Esophagus (tissue), 2 donors: ENCODE measurements at regions not wholly inside any gene's neighbourhood (a gene's known extent, or its start where the extent isn't known, plus 50 kb on each side); places are given as distances from the start of the nearest gene placed in this dataset.

Experiments
- H3K27ac ChIP-seq, 2 donors: one replicate each; pipeline ENCODE4 v1.5.1; 2013; ENCODE audit warnings: low read depth in 2 of 2, mild to moderate bottlenecking in 2 of 2, inconsistent platforms in 1 of 2, low read length in 1 of 2, moderate library complexity in 1 of 2
- H3K27me3 ChIP-seq, 2 donors: one replicate each; pipeline ENCODE4 v1.6.1; 2013; ENCODE audit warnings: low read length in 2 of 2, control low read depth in 1 of 2, mild to moderate bottlenecking in 1 of 2; ENCODE audit not compliant: insufficient read depth in 2 of 2, control insufficient read depth in 1 of 2
- H3K36me3 ChIP-seq, 2 donors: one replicate each; pipeline ENCODE4 v1.6.1; 2013; ENCODE audit warnings: low read length in 1 of 2; ENCODE audit not compliant: control insufficient read depth in 2 of 2, insufficient read depth in 2 of 2
- H3K4me1 ChIP-seq, 2 donors: one replicate each; pipeline ENCODE4 v1.6.1; 2013; ENCODE audit warnings: low read length in 1 of 2; ENCODE audit not compliant: control insufficient read depth in 2 of 2, insufficient read depth in 2 of 2
- H3K4me3 ChIP-seq, 2 donors: one replicate each; pipeline ENCODE4 v1.5.1; 2013; ENCODE audit warnings: low read length in 2 of 2, mild to moderate bottlenecking in 2 of 2, low read depth in 1 of 2, moderate library complexity in 1 of 2
- H3K9me3 ChIP-seq, 2 donors: one replicate each; pipeline ENCODE4 v1.6.1; 2013; ENCODE audit warnings: mild to moderate bottlenecking in 2 of 2, low read depth in 1 of 2, low read length in 1 of 2, moderate library complexity in 1 of 2; ENCODE audit not compliant: control insufficient read depth in 2 of 2, insufficient read depth in 1 of 2
- WGBS, 2 donors: extraction: QIAGEN DNeasy Blood & Tissue Kit; methylation state at CpG; one replicate each; pipeline ENCODE4 v1.1.7; 2013; 5-methylcytosine and 5-hydroxymethylcytosine counted together
- donor health status: healthy with polysubstance abuse.
- donor health status: Bipolar disorder and iron deficiency.

DNA sequence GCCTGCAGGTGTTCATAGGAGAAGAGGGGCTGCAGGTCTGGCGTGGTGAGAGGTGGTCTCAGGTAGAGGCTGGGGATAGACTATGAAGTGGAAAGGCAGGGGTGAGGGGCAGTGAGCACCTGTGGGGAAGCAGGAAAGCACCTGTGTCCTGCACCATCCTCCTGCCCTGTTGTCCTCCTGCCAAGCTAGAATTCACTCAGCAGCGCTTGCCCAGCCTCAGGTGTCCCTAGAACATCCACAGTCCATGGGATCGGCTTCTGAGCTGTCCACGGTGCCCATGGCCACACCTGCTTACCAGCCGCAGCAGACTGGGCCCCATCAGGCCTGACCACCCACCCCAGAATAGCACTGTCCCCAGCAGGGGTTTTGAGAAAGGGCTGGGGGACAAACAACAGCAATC lies 456.2 kb upstream of the SULF2 start:
- 81 to 86% methylated on average over 4 to 5 of the region's 5 CpGs for WGBS, 2 donors
- Histone ChIP-seq H3K4me3 (no peak overlapping the region), H3K27me3 (no peaks in the 10 kb centered on the region), H3K36me3 (no peaks in the 10 kb centered on the region), H3K27ac (no peak overlapping the region), H3K4me1 (no peaks in the 10 kb centered on the region), H3K9me3 (no peaks in the 10 kb centered on the region)

DNA sequence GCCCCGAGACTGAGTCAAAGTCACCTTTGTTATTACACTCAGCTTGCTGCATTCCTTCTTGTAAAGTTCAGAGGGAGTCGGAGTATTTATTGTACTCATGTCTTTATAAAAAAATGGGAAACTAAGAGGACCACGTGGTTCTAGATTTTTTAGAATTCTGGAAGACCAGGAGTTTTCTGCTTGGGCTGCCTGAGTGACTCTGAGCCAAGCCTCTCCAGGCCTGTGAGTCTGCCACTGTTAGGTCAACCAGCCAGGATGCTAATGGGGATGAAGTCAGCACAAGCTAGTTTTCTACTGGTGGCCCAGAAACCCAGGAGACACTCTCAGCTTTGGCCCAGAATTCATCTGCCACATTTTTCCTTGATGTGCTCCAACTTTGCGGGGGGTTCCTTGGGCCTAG lies 453.5 kb upstream of the SULF2 start:
- H3K27ac ChIP-seq, result no peak overlapping the region
- H3K9me3 ChIP-seq, result no peaks in the 10 kb centered on the region
- 58 to 73% methylated on average over 4 of the region's 4 CpGs for WGBS, 2 donors
- no peaks in the 10 kb centered on the region for H3K4me1 ChIP-seq
- no peaks in the 10 kb centered on the region for H3K27me3 ChIP-seq
- no peaks in the 10 kb centered on the region for H3K36me3 ChIP-seq
- no peak overlapping the region for H3K4me3 ChIP-seq

DNA sequence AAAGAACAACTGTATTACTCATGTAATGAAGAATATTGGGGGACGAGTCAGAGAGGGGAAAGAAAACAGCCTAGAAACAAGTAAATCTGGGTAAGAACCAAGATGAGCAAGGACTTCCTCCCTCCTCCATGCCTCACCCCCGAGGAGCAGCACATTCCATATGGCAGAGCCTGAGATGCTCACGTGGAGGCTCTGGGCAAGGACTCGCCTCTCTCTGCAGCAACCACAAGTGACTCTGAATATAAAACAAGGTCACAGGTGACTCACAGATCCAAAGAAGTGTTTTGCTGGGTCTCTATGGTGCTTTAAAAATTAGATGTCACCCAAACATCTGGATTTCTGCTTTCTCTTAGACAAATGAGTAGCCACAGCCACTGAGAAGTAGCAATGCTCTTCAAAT lies 453.0 kb upstream of the SULF2 start:
- Histone ChIP-seq H3K36me3 (no peaks in the 10 kb centered on the region), H3K27ac (no peak overlapping the region), H3K4me1 (no peaks in the 10 kb centered on the region), H3K9me3 (no peaks in the 10 kb centered on the region), H3K4me3 (no peak overlapping the region), H3K27me3 (no peaks in the 10 kb centered on the region)
- WGBS, 2 donors, result 67% methylated on average over 4 of the region's 4 CpGs

DNA sequence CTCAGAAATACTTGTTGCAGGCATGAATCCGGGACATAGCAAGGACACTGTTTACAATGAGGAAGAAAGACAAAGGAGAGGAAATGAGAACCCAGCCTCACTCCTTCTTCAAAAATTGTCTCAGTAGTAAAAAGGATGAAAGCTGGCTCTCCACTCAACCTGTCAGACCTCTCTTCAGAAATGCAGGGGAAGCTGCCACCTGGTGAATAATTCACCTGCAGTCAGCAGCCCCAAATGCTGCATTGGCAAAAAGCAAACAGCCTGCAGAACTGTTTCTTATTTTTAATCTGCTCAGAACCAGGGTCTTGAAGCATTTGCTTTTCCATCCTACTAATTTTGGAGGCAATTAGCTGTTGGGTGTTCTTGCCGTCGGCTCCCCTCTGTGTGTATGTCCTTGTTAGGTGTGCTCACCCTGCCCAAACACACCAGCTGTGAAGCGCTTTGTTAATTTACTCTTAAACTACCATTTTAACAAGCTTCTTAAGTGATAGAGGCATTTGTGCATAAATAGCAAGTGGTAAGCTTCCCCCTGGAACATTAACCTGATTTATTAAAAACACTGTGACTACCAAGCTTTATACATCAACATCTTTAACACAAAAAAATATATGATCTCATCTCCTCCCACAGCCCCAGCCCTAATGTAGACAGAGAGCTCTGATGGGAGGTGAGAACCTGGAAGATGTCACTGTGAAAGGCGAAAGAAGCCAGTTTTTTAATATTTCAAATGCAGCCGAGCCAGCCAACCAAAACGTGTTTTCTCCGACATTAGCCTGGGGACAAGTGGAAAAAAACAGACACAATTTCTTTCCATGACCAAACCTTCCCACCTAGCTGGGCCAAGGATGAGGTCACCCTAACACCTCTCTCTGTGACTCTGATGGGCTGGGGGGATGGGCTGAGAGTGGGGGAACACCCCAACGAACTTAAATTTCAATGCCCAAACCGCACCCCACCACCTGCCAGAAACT lies 451.0 kb upstream of the SULF2 start:
- H3K27me3 ChIP-seq, result no peaks in the 10 kb centered on the region
- H3K36me3 ChIP-seq, result no peaks in the 10 kb centered on the region
- 53% methylated on average over 10 of the region's 10 CpGs for WGBS, 2 donors
- H3K4me1 ChIP-seq, result no peaks in the 10 kb centered on the region
- H3K4me3 ChIP-seq, result no peak overlapping the region
- H3K27ac ChIP-seq, result no peak overlapping the region
- peaks cover 3 to 7% of the 10 kb centered on the region in 2 donors for H3K9me3 ChIP-seq

DNA sequence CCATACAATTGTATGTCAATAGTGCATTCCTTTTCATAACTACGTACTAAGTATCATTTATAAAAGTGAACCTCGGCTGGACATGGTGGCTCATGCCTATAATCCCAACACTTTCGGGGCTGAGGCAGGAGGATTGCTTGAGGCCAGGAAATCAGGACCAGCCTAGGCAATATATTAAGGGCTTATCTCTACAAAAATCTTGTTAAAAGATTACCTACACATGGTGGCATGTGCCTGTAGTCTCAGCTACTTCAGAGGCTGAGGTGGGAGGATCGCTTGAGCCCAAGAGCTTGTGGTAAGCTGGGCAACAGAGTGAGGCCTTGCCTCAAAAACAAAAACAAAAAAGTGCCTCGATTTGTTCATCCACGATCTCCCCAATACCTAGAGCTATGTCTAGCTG lies 449.7 kb upstream of the SULF2 start:
- no peak overlapping the region for H3K27ac ChIP-seq
- H3K36me3 ChIP-seq, result no peaks in the 10 kb centered on the region
- H3K27me3 ChIP-seq, result no peaks in the 10 kb centered on the region
- H3K4me1 ChIP-seq, result no peaks in the 10 kb centered on the region
- H3K4me3 ChIP-seq, result no peak overlapping the region
- 90 to 94% methylated on average over 6 of the region's 6 CpGs for WGBS, 2 donors
- peaks cover 3 to 16% of the 10 kb centered on the region in 2 donors for H3K9me3 ChIP-seq

DNA sequence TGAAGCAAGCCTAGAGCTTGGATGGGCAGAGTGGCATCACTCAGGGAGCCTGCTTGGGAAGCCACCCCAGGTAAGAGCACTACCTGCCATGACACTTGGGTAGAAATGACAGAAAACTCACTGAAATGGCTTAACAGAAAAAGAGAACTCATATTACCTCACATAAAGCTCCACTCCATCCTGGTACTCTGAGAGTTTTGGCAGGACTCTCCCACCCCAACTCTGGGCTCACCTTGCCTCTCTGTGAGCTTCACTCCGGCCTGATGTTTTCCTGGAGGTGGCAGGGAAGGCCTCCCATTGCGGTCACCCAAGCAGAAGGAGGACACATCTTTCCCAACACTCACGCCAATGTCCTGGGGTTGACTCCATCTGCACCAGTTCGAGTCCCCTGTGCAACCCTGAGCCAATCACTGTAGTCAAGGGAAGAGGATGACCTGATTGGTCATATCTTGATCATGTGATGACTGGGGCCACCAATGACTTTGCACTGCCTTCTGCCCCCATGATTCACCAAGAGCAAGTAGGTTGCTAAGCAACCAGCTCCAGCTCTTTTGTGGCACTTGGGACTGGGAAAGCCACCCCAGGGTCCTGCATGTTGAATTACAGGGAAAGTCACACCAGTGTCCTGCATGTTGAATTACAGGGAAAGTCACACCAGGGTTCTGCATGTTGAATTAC lies 446.1 kb upstream of the SULF2 start:
- H3K4me1 ChIP-seq, result no peaks in the 10 kb centered on the region
- WGBS, 2 donors, result 91 to 94% methylated on average over 4 of the region's 4 CpGs
- no peak overlapping the region for H3K4me3 ChIP-seq
- H3K27ac ChIP-seq, result no peak overlapping the region
- H3K27me3 ChIP-seq, result no peaks in the 10 kb centered on the region
- H3K9me3 ChIP-seq, result peaks cover 3 to 16% of the 10 kb centered on the region in 2 donors
- no peaks in the 10 kb centered on the region for H3K36me3 ChIP-seq

DNA sequence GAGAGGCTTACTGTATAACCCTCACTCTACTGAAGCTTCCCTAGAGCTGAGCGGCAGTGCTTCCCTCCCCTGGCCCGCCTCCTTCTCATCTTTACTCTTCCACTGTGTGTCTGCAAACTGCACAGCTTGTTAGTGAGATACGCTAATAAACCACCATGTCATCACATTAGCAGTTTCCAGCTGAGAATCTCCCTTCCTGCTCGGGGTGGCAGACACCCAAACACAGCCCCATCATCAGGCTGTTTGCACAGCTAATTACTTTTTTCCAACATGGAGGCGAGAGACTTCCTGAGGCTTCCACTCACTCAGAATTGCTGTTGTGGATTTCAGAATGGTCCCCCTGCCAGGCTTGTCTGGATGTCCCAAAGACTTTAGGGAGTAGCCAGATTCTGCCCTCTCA lies 444.9 kb upstream of the SULF2 start:
- no peaks in the 10 kb centered on the region for H3K36me3 ChIP-seq
- no peaks in the 10 kb centered on the region for H3K27me3 ChIP-seq
- H3K27ac ChIP-seq, result no peak overlapping the region
- peaks cover 3 to 16% of the 10 kb centered on the region in 2 donors for H3K9me3 ChIP-seq
- H3K4me3 ChIP-seq, result no peak overlapping the region
- H3K4me1 ChIP-seq, result no peaks in the 10 kb centered on the region
- WGBS, 2 donors, result 74 to 79% methylated on average over 5 of the region's 5 CpGs

DNA sequence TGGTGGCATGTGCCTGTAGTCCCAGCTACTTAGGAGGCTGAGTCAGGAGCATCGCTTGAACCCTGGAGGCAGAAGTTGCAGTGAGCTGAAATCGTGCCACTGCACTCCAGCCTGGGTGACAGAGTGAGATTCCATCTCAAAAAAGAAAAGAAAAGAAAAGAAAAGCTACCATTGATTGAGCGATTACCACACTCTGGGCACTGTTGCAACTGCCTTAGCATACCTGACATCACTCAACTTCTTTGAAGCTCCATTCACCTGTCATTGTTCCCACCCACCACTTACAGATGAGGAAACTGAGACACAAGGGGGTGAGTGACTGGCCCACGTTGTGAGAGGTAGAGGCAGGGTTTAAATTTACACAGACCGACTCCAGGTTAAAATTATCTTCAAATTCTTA lies 442.1 kb upstream of the SULF2 start:
- no peak overlapping the region for H3K4me3 ChIP-seq
- 77 to 85% methylated on average over 5 of the region's 5 CpGs for WGBS, 2 donors
- H3K9me3 ChIP-seq, result peaks cover 3 to 12% of the 10 kb centered on the region in 2 donors
- H3K4me1 ChIP-seq, result peaks cover 0 to 4% of the 10 kb centered on the region in 2 donors
- no peaks in the 10 kb centered on the region for H3K36me3 ChIP-seq
- no peaks in the 10 kb centered on the region for H3K27me3 ChIP-seq
- no peak overlapping the region for H3K27ac ChIP-seq

DNA sequence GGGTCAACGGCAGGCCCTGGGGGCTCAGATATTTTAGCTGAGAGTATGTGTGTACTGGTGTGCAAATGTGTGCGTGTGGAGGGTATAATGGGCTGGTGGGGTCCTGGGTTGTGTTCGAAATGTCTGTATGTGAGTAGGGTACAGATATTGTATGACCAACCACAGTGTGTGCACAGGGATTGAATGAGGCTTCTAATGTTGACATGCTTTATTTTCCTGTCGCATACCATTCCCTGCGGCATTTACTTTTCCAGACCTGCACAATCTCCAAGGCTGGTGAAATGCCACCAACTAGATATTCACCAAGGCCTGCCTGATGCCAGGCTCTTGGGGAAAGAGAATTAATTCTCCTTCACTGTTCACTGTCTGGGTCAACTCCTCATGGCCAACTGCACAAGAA lies 441.4 kb upstream of the SULF2 start:
- Histone ChIP-seq H3K36me3 (no peaks in the 10 kb centered on the region), H3K4me1 (peaks cover 0 to 4% of the 10 kb centered on the region in 2 donors), H3K27me3 (no peaks in the 10 kb centered on the region), H3K4me3 (no peak overlapping the region), H3K9me3 (peaks cover 1 to 12% of the 10 kb centered on the region in 2 donors), H3K27ac (no peak overlapping the region)
- WGBS, 2 donors, result 92 to 94% methylated on average over 5 of the region's 5 CpGs
